ENCODE measurements at regions not wholly inside any gene's neighbourhood (a gene's known extent, or its start where the extent isn't known, plus 50 kb on each side); places are given as distances from the start of the nearest gene placed in this dataset.

DNA sequence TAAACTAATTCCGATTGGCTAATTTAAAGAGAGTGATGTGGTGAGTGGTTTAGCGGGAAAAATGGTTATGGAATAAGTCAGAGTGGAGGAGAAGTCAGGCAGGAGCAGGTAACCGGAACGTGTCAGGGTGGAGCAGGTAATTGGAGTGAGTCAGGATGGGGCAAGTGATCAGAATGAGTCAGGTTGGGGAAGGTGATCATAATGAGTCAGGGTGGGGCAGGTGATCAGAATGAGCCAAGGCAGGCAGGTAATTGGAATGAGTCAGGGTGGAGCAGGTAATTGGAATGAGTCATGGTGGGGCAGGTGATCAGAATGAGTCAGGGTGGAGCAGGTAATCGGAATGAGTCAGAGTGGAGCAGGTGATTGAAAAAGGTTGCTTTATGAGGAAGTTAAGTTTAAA, 101.4 kb downstream of the TMEM167A start:
- TF ChIP-seq, protein P1, sequence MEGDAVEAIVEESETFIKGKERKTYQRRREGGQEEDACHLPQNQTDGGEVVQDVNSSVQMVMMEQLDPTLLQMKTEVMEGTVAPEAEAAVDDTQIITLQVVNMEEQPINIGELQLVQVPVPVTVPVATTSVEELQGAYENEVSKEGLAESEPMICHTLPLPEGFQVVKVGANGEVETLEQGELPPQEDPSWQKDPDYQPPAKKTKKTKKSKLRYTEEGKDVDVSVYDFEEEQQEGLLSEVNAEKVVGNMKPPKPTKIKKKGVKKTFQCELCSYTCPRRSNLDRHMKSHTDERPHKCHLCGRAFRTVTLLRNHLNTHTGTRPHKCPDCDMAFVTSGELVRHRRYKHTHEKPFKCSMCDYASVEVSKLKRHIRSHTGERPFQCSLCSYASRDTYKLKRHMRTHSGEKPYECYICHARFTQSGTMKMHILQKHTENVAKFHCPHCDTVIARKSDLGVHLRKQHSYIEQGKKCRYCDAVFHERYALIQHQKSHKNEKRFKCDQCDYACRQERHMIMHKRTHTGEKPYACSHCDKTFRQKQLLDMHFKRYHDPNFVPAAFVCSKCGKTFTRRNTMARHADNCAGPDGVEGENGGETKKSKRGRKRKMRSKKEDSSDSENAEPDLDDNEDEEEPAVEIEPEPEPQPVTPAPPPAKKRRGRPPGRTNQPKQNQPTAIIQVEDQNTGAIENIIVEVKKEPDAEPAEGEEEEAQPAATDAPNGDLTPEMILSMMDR (IDR thresholded peaks at IDR 0.05; ENCODE audit: low read depth, low read length, missing input control) = no peak
- TF ChIP-seq RXRA (IDR thresholded peaks at IDR 0.05) (no peak), YY1 (IDR thresholded peaks at IDR 0.05) (no peak)
